Immature natural killer cell (primary cell): ENCODE measurements at regions not wholly inside any gene's neighbourhood (a gene's known extent, or its start where the extent isn't known, plus 50 kb on each side); places are given as distances from the start of the nearest gene placed in this dataset.
A peak's percentile ranks its signal among the peaks of the same experiment; 100 is the strongest.
"Not testable (repeated sequence)": the region's sequence is repeated elsewhere in the genome, so short reads cannot be mapped to it uniquely, and the experiment has no call there.

Source experiments
- DNase-seq, 3 donors: peaks; one replicate each; pipeline ENCODE4 v3.0.0; 2022; ENCODE audit warnings: mixed read lengths in 1 of 3
- H3K27ac Mint-ChIP-seq, 6 donors: one replicate each; pipeline ENCODE4 v1.8.0; 2020; ENCODE audit warnings: mixed read lengths in 6 of 6, mild to moderate bottlenecking in 5 of 6, inconsistent platforms in 4 of 6, moderate library complexity in 3 of 6
- H3K27me3 Mint-ChIP-seq, 3 donors: one replicate each; pipeline ENCODE4 v1.8.0; 2020 to 2021; ENCODE audit warnings: low read depth in 3 of 3, mild to moderate bottlenecking in 3 of 3, mixed read lengths in 3 of 3, moderate library complexity in 3 of 3, inconsistent platforms in 1 of 3
- H3K36me3 Mint-ChIP-seq, 3 donors: one replicate each; pipeline ENCODE4 v1.8.0; 2020; ENCODE audit warnings: mixed read lengths in 3 of 3, inconsistent platforms in 2 of 3, mild to moderate bottlenecking in 2 of 3
- H3K4me1 Mint-ChIP-seq, 2 donors: one replicate each; pipeline ENCODE4 v1.8.0; 2020; ENCODE audit warnings: inconsistent platforms in 2 of 2, mild to moderate bottlenecking in 2 of 2, mixed read lengths in 2 of 2, moderate library complexity in 1 of 2
- H3K4me3 Mint-ChIP-seq, 5 donors: one replicate each; pipeline ENCODE4 v1.8.0; 2020; ENCODE audit warnings: mild to moderate bottlenecking in 5 of 5, mixed read lengths in 5 of 5, inconsistent platforms in 3 of 5, moderate library complexity in 3 of 5
- H3K9me3 Mint-ChIP-seq, 6 donors: one replicate each; pipeline ENCODE4 v1.8.0; 2020; ENCODE audit warnings: mild to moderate bottlenecking in 6 of 6, mixed read lengths in 6 of 6, inconsistent platforms in 4 of 6, moderate library complexity in 3 of 6

DNA sequence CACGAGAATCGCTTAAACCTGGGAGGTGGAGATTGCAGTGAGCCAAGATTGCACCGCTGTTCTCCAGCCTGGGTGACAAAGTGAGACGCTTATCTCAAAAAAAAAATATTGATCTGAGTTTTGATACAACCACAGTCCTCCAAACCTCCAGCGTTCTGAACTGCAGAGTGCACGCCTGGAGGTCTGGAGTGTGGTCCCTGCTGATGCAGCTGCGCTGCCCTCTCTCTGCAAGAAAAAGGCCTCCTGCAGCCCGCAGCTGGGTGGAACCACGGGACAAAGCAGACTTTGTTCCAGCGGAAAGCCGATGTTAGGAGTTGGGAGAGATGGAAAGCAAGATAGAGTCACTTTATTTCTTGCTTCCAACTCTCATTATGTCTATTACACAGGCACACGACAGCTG lies 144.9 kb upstream of the SOD1 start:
- DNase-seq: no peak
- no peak overlapping the region for H3K4me3 Mint-ChIP-seq
- H3K4me1 Mint-ChIP-seq: peaks cover 3 to 6% of the 10 kb centered on the region in 2 donors
- H3K27ac Mint-ChIP-seq: no peak overlapping the region
- no peaks in the 10 kb centered on the region for H3K36me3 Mint-ChIP-seq
- H3K27me3 Mint-ChIP-seq: peaks cover 0 to 4% (median 2%) of the 10 kb centered on the region in 3 donors
- no peaks in the 10 kb centered on the region for H3K9me3 Mint-ChIP-seq

DNA sequence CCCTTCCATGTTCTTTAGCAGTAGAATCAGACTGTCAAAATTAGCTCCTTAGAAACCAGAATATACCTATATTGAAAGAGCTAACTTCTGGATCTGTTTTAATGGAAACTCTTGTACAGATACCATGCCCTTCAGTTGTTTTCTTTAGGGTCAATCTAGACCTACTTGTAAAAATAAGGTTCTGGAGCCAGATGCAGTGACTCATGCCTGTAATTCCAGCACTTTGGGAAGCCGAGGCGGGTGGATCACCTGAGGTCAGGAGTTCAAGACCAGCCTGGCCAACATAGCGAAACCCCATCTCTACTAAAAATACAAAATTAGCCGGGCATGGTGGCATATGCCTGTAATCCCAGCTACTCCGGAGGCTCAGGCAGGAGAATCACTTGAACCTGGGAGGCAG lies 146.0 kb upstream of the SOD1 start:
- DNase-seq, H3K4me3 Mint-ChIP-seq, H3K9me3 Mint-ChIP-seq, H3K36me3 Mint-ChIP-seq, H3K27me3 Mint-ChIP-seq, H3K27ac Mint-ChIP-seq: not testable (repeated sequence)
- peaks cover 8 to 15% of the 10 kb centered on the region in 2 donors for H3K4me1 Mint-ChIP-seq

DNA sequence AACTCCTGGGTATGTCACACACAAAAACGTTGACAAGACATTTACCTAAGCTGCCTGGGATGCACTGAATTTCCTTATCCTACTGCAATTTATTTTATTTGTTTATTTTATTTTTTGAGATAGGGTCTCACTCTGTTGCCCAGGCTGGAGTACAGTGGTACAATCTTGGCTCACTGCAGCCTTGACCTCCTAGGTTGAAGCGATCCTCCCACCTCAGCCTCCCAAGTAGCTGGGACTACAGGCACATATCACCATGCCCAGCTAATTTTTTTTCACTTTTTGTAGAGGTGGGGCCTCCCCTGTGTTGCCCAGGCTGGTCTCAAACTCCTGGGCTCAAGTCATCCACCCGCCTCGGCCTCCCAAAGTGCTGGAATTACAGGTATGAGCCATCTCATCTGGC lies 147.5 kb upstream of the SOD1 start:
- H3K36me3 Mint-ChIP-seq, H3K4me3 Mint-ChIP-seq, H3K27me3 Mint-ChIP-seq, H3K9me3 Mint-ChIP-seq, H3K27ac Mint-ChIP-seq, DNase-seq: not testable (repeated sequence)
- peaks cover 8 to 15% of the 10 kb centered on the region in 2 donors for H3K4me1 Mint-ChIP-seq

DNA sequence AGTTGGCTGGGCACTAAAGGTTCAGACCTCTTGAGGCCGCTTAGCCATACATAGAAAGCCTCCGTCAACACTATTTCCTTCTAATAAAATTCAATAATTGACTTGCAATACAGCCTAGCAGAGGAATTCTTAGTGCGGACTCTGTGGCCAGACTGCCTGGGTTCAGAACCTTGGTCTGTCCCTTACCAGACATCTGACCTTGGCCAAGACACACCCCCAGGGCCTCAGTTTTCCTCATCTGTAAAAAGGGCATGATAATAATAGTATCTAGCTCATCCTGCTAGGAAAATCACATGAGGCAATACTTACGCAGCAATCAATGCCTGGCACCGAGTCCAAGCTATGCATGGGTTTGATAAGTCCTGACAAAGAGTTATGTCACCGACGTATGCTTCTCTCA lies 148.2 kb upstream of the SOD1 start:
- H3K27me3 Mint-ChIP-seq: peaks cover 0 to 4% (median 0%) of the 10 kb centered on the region in 3 donors
- H3K4me1 Mint-ChIP-seq: peaks cover 8 to 15% of the 10 kb centered on the region in 2 donors

DNA sequence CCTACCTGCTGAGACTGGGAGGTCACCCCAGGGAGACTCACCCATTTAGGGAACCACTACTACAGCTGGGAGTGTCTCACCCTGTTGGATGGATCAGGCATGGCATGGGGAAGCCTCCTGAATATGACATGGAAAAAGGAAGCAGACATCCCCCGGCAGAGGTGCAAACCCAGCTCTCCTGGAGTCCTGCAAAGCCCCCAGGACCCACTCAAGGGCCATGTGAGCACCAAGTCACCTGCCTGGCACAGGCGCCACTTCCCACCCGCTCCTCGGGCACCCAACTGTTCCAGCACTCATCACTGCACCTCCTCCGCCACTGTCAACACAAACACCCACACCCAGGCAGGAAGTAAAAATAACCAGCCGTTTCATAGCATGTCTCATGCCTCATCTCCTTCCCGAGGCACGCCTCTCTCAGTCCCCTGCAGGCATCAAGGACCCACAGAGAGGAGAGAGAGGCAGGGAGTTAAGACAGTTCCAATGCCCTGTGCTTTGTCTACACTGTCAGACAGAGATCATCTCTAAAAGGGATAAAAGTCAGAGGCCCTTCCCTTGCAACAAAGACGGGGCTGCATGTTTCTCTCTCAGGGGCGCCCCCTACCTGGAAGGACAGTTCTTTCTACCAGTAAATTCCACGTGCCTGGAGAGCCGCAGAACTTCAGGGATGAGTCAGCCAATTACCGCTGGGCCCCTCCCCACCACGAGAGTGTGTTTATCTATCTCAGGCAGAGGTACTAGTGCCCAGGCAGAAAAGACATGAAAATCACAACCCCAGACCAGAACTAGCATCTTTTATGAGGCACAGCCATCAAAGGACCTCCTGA lies 150.1 kb upstream of the SOD1 start:
- DNase-seq: peak in 2 of 3 donors; percentile 12 to 28
- Mint-ChIP-seq H3K4me1 (peaks cover 8 to 15% of the 10 kb centered on the region in 2 donors), H3K4me3 (peak overlapping the region in 2 of 5 donors; percentile 2 to 62), H3K27me3 (peaks cover 0 to 4% (median 0%) of the 10 kb centered on the region in 3 donors), H3K27ac (peak overlapping the region in 3 of 6 donors; percentile 1 to 33 (median 17)), H3K36me3 (no peaks in the 10 kb centered on the region), H3K9me3 (no peaks in the 10 kb centered on the region)

More for the DNA sequence above, 148.2 kb upstream of the SOD1 start:
- Mint-ChIP-seq H3K27ac (no peak overlapping the region), H3K4me3 (no peak overlapping the region), H3K36me3 (no peaks in the 10 kb centered on the region), H3K9me3 (no peaks in the 10 kb centered on the region)
- no peak for DNase-seq

DNA sequence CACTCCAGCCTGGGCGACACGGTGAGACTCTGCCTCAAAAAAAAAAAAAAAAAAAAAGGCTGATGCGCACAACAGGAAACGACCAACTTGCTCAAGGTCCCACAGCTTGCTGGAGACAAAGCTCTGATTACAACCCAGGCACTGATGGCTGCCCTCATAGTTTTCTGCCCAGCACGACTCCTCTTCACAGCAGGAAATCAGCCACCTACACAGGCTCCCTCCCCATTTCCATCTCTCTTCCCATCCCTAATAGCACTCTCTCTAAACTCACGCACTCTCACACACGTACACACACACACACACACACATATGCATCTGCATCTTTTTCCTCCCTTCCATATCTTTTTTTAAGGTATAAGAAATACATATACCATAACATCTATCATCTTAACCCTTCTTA lies 153.5 kb upstream of the SOD1 start:
- Mint-ChIP-seq H3K27ac (no peak overlapping the region), H3K9me3 (no peaks in the 10 kb centered on the region), H3K4me3 (no peak overlapping the region), H3K27me3 (peaks cover 0 to 3% (median 0%) of the 10 kb centered on the region in 3 donors), H3K4me1 (peaks cover 8 to 15% of the 10 kb centered on the region in 2 donors), H3K36me3 (no peaks in the 10 kb centered on the region)
- no peak for DNase-seq

DNA sequence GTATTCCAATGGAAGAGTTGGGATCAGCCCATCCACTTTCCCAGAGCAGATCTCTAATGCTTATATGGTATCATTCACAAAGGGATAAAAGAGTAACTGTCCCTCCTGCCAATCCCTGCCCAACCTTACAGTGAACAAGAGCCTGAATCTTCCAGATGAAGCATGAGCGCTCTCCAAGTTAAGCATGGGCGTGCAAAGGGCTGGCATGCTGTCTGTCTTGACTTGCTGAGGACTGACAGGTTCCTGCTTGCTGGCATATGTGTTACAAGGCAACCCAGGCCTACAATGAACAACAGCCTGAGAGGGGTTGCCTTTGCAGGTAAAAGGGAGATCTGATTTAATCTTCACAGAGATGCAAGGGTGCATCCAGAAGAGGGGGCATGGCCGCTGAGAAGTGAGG lies 155.6 kb upstream of the SOD1 start:
- DNase-seq: no peak
- H3K27me3 Mint-ChIP-seq: peaks cover 0 to 3% (median 0%) of the 10 kb centered on the region in 3 donors
- no peaks in the 10 kb centered on the region for H3K9me3 Mint-ChIP-seq
- H3K4me1 Mint-ChIP-seq: peaks cover 0 to 2% of the 10 kb centered on the region in 2 donors
- H3K36me3 Mint-ChIP-seq: no peaks in the 10 kb centered on the region
- H3K27ac Mint-ChIP-seq: no peak overlapping the region
- no peak overlapping the region for H3K4me3 Mint-ChIP-seq

DNA sequence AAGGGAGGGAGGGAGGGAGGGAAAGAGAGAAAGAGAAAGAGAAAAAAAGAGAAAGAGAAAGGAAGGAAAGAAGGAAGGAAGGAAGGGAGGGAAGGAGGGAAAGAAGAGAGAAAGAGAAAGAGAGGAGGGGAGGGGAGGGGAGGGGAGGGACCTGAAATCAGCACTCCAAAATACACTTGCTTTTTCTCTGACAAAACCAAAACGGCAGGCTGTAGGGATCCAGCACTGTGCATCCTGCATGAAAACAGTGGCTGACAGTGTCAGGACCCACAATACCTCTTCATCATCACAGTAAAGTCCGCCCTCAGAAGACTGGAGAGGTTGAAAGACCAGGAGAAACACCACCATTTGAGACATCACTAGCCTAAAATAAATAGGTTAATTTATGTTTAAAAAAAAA lies 156.0 kb upstream of the SOD1 start:
- H3K27me3 Mint-ChIP-seq: peaks cover 0 to 3% (median 0%) of the 10 kb centered on the region in 3 donors
- no peaks in the 10 kb centered on the region for H3K36me3 Mint-ChIP-seq
- H3K4me1 Mint-ChIP-seq: no peaks in the 10 kb centered on the region
- no peak overlapping the region for H3K27ac Mint-ChIP-seq
- no peak for DNase-seq
- no peak overlapping the region for H3K4me3 Mint-ChIP-seq
- H3K9me3 Mint-ChIP-seq: no peaks in the 10 kb centered on the region

DNA sequence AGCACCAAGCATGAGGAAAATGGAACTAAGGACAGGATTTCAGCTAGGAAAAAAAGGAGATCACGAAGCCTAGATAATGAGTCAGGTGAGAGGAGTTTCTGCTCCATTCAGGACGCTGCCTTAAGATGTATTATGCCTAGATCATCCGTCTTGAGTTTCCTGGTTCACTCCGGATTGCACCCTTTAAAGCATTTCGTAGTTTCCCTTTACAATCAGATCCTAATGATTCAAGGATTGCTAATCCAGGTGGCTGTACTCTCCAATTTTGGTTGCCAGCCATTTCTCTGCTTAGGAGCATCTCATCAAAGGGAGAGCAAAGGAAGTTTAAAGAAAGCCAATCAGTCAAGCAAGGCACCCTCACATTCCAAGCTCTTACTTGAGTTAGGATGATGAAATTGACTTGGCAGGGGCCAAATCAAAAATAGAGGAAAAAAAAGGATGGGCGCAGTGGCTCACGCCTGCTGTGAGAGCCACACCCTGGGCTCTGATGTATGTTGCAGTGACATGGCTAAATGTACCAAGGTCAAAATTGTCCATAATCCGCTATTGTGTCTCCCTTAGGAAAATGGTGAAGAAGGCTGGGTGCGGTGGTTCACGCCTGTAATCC lies 156.9 kb upstream of the SOD1 start:
- no peak for DNase-seq
- H3K4me1 Mint-ChIP-seq: no peaks in the 10 kb centered on the region
- H3K27ac Mint-ChIP-seq: no peak overlapping the region
- H3K36me3 Mint-ChIP-seq: no peaks in the 10 kb centered on the region
- no peak overlapping the region for H3K4me3 Mint-ChIP-seq
- H3K9me3 Mint-ChIP-seq: no peaks in the 10 kb centered on the region
- H3K27me3 Mint-ChIP-seq: peaks cover 0 to 3% (median 0%) of the 10 kb centered on the region in 3 donors

DNA sequence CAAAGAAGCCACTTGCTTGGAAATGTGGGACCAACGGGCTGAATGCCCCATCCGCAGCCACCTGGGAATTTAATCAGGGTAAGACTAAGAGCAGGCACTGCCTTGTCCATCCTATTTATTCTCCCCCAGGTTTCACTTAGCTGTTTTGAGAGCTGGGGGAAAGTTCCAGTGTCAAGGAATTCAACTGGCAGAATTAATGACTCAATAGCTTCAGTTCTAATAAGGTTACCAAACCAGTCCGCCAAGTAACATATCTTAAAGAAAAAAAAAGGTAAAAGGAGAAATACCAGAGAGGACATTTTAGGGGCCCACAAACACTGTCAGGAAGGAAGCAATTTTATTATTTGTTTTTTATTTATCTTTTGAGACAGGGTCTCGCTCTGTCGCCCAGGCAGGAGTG lies 157.6 kb upstream of the SOD1 start:
- Mint-ChIP-seq H3K4me1 (no peaks in the 10 kb centered on the region), H3K36me3 (no peaks in the 10 kb centered on the region), H3K27ac (no peak overlapping the region), H3K9me3 (no peaks in the 10 kb centered on the region), H3K27me3 (peaks cover 0 to 3% (median 0%) of the 10 kb centered on the region in 3 donors), H3K4me3 (no peak overlapping the region)
- no peak for DNase-seq

DNA sequence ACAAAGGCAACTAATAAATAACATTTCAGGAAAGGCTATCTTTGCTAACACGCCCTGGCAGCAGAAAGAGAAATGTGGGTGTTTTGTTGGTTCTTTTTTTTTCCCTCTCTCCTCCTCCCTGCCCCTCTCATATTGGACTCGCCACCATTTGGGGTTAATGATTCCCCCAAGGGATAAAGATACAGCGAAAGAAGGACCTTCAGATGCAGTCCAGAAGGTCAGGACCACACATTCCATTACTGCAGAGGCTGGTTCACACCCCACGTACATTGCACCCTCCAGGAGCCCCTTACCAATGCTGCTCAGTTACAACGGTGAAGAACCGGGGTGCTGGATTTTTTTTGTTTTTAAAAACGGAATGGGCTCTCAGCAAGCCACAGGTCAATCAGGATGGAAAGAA lies 156.9 kb upstream of the TIAM1 start:
- Mint-ChIP-seq H3K36me3 (no peaks in the 10 kb centered on the region), H3K4me1 (no peaks in the 10 kb centered on the region), H3K9me3 (no peaks in the 10 kb centered on the region), H3K4me3 (no peak overlapping the region), H3K27ac (no peak overlapping the region), H3K27me3 (peaks cover 0 to 3% (median 1%) of the 10 kb centered on the region in 3 donors)
- no peak for DNase-seq

DNA sequence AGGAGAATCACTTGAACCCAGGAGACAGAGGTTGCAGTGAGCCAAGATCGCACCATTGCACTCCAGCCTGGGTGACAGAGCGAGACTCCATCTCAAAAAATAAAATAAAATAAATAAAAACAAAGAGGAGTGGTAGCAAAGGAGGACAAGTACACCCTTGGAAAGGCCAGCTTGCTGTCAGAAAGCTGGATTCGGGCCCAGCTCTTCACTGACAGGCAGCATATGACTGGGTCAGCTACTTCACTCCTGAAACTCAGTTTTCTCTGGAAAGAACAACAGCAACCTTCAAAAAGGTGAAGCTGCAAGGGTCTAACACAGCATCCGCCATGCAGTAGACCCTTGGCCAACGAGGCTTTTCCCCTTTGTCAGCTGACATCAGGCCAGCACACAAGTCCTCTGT lies 156.0 kb upstream of the TIAM1 start:
- Mint-ChIP-seq H3K4me1 (no peaks in the 10 kb centered on the region), H3K27ac (no peak overlapping the region), H3K9me3 (no peaks in the 10 kb centered on the region), H3K27me3 (peaks cover 0 to 3% (median 1%) of the 10 kb centered on the region in 3 donors), H3K36me3 (no peaks in the 10 kb centered on the region), H3K4me3 (no peak overlapping the region)
- DNase-seq: no peak

DNA sequence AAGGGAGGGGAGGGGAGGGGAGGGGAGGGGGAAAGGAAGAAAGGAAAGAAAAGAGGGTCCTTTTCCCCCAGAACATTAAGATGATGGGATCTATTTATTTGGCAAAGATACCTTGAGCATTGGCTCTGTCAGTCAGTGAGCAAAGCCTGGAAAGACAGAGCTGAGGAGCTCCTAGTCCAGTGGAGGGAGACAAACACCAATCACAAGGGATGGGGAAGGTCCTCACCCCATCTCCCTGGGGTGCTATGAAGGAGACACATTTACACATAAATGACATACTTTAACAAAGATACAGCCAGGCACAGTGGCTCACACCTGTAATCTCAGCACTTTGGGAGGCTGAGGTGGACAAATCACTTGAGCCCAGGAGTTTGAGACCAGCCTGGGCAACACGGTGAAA lies 154.9 kb upstream of the TIAM1 start:
- H3K27ac Mint-ChIP-seq: no peak overlapping the region
- H3K9me3 Mint-ChIP-seq: no peaks in the 10 kb centered on the region
- H3K4me3 Mint-ChIP-seq: no peak overlapping the region
- H3K36me3 Mint-ChIP-seq: no peaks in the 10 kb centered on the region
- H3K27me3 Mint-ChIP-seq: peaks cover 0 to 3% (median 1%) of the 10 kb centered on the region in 3 donors
- no peak for DNase-seq
- no peaks in the 10 kb centered on the region for H3K4me1 Mint-ChIP-seq

DNA sequence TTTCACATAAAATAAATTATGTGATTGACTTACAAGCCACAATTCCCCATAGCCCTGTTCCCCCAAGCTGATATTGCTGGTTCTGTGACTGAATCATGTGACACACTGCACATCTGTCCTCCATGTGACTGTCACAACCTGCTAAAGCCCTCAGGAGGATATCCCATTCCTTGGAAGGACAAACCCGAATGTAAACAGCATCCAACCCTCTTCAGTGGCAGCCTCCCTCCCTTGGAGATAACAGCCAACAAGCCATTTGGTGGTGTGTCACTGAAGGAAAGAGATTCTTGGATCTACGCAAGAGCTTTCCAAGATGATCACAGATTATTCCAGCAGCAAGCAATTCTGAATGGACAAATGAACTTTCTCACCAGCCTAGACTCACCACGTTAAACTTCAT lies 153.9 kb upstream of the TIAM1 start:
- Mint-ChIP-seq H3K4me3 (no peak overlapping the region), H3K4me1 (no peaks in the 10 kb centered on the region), H3K9me3 (no peaks in the 10 kb centered on the region), H3K27ac (no peak overlapping the region), H3K36me3 (no peaks in the 10 kb centered on the region), H3K27me3 (peaks cover 0 to 3% (median 1%) of the 10 kb centered on the region in 3 donors)
- DNase-seq: no peak
